HG02678 (cell line): ENCODE measurements at regions not wholly inside any gene's neighbourhood (a gene's known extent, or its start where the extent isn't known, plus 50 kb on each side); places are given as distances from the start of the nearest gene placed in this dataset.
"Not testable (repeated sequence)": the region's sequence is repeated elsewhere in the genome, so short reads cannot be mapped to it uniquely, and the experiment has no call there.

Source experiments
- ATAC-seq: cut with Tn5 transposase; IDR thresholded peaks from one replicate; pipeline ENCODE4 v1.9.1; 2021; ENCODE audit warnings: mild to moderate bottlenecking, moderate library complexity; ENCODE audit not compliant: unreplicated experiment

DNA sequence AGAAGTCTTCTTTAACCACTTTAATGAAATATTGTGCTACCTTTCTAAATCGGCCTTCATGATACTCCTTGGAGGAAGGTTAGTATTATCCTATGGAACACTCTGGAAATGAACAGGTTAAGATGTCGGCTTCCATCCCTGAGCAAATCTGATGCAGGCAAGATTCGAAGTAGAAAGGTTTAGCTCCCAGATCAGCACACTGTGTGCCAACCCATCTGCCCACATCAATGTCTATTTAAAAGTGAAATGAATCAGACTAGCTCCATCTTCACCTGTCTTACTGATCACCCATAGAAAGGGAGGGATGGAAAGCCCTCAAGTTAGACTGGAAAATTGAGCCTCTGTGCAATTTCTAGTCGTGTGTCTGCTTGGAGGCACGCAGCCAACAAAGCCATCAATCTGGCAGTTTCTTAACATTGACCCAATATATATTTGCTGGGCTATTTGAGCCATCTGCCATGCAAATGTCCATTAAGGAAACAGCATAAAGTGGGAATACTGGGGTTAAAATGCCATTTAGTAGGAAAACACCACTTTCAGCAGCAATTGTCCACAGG is 506.1 kb downstream of the RMST start:
- ATAC-seq, result no peak

- no peak for ATAC-seq
These were observed 515.3 kb downstream of the RMST start for GRCh38 chr12:97977870-97978405.

- no peak for ATAC-seq
These were observed 520.1 kb downstream of the RMST start for GRCh38 chr12:97982684-97983083.

GRCh38 chr12:97983796-97984195 is 521.2 kb downstream of the RMST start:
- ATAC-seq, result no peak

- no peak for ATAC-seq
These were observed 521.8 kb downstream of the RMST start for GRCh38 chr12:97984436-97984835.

GRCh38 chr12:97984974-97985580 is 522.5 kb downstream of the RMST start:
- no peak for ATAC-seq

GRCh38 chr12:97985834-97986233 is 523.2 kb downstream of the RMST start:
- ATAC-seq, result no peak

GRCh38 chr12:97988588-97988987 is 526.0 kb downstream of the RMST start:
- not testable (repeated sequence) for ATAC-seq

- ATAC-seq, result no peak
These were observed 525.9 kb upstream of the TMPO start for GRCh38 chr12:97989366-97989940.

DNA sequence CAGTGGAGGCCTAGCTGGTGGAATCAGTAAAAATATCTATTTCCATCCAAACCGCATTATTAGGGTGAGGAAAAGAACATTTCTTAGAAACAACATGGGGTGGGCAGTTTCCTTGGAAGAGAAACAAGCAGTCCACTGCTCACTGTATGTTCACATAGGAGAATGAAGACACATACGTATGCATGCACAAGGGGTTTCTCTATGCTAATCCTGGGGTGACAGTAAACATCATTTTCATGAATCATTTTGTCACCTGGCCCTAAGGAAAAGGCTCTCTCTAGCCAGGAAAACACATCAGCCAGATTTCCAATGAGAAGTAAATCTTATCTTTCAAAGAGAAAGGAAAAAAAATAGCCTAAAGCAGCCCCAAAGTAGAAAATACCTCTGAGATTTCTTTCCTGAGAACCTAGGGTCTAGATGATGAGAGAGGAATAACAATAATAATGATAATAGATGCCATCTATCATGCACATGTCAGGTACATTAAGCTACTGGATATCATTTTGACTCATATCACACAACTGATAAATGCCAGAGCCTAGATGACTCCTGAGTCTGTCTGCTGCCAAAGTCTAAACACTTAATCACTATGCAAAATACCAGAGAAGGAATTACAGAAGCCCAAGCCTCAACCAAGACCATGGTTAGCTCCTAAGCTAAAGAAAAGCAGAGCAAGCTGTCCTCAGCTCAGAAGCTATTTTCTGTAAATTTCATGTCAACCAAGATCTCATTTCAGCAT is 520.5 kb upstream of the TMPO start:
- no peak for ATAC-seq

- no peak for ATAC-seq
These were observed 519.8 kb upstream of the TMPO start for GRCh38 chr12:97995559-97995958.

DNA sequence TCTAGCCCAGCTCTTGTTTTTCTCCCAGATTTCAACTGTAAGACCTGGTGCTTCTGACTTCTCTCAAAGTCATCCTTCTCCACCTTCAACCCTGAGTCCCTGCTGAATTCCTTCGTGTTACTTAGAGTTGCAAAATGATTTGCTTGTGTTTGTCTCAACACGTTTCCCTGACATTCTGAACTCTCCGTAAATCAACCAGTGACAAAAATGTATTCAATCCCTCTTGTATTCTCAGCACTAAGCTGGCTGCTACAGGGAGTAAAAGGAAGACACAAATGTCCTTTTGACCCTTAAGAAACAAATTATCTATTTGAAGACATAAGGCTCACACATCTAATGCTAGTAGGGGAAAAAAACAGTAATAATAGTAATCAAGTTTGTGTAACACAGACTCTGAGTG is 514.0 kb upstream of the TMPO start:
- no peak for ATAC-seq

- ATAC-seq, result peak; percentile 58
These were observed 512.4 kb upstream of the TMPO start for GRCh38 chr12:98002887-98003493.

GRCh38 chr12:98007963-98008362 is 507.4 kb upstream of the TMPO start:
- no peak for ATAC-seq

GRCh38 chr12:98013560-98013959 is 501.8 kb upstream of the TMPO start:
- no peak for ATAC-seq

DNA sequence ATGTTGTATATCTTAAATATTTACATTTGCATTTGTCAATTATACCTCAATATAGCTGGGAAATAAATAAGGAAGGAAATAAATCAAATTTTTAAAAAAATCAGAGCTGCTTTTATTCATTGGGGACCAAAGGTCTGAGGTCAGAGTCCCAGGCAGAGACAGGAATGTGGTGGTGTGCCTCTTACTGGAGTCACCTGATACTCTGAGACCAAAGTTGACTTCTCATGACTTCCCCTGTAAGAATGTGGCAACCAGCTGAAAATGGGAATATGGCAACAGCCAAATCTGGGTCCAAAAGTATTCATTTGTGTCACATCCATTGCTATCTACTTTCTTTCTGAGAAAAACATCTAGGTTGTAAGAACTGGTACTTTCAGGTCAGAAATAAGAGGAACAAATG is 496.6 kb upstream of the TMPO start:
- ATAC-seq, result no peak

DNA sequence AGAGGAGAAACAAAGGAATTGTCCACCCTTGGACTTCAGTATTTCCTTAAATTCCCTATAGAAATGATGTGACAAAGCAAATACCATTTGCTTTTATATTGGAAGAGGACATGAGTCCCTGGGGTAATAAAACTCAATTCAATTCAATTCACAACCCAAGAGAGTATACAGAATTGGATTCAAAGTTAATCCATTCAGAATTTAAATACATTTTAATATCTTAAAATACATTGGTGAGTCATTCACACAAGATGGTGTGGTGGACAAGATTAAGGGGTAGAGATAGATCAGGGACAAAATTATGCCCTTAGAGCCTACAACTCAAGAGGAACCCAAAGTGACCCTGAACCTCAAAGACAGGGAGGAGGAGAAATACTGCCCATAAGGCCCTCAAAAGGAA is 495.0 kb upstream of the TMPO start:
- ATAC-seq, result no peak

DNA sequence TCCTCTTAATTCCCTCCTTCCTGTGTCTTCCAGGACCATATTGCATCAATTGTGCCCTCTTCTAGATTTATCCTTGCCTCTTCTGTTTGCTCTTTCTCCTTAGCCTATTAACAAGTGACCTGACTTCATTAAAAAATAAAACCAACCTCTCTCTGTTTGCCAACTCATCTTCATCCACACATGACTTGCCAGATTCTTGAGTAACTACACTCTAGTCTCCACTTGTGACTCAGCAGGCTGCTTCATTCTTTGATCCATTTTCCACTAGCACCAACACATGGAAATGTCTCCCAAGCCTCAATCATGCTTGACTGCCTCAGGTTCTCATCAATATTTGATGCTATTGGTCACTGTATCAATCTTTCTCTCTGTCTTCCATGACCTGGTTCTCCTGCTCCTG is 492.4 kb upstream of the TMPO start:
- no peak for ATAC-seq

DNA sequence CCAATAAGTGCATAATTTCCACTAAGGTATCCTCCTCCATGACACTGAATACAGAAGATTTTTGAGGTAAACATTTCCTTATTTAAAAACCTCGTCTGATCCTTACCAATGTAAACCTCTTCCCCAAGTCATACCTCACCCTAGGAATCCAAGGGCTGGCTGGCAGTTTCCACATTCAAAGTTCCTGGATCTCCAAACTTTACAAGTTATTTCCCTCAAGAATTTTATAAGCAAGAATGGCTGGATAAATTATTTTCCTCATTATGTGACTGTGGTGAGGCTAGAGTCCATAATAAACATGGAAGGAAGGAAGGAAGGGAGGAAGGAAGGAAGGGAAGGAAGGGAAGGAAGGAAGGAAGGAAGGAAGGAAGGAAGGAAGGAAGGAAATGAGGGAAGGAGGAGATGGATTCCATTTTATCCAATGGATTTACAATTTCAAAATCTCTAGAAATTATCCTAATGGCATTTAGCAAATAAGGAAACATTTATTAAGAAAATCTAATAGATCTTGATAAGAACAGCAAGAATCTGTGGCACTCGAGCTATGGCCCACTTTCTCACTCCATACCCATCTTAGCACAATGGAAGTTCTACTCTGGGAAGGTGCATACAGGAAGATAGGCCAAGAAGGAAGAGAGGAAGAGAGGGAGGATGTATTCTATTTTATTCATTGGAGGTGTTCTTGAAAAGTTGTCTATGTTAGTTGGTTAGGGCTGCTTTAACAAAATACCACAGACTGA is 477.8 kb upstream of the TMPO start:
- no peak for ATAC-seq

DNA sequence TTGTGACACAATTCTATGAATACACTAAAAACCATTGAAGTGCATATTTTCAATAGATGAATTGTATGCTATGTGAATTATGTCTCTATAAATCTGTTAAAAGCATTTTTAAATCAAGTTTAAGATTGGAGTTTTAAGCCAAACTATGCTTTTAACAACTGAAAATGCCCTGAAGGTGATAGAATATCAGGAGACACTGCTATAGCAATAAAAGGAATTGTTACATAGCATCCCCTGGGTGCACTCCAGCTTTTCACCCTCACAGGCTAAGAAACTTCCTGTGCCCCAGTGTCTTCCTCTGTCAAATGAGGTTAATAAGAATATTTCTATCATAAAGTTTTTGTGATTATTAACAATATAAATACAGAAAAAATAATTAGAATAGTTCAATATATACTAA is 472.7 kb upstream of the TMPO start:
- no peak for ATAC-seq

GRCh38 chr12:98045395-98045794 is 470.0 kb upstream of the TMPO start:
- ATAC-seq, result no peak
